ENCODE measurements at regions not wholly inside any gene's neighbourhood (a gene's known extent, or its start where the extent isn't known, plus 50 kb on each side); places are given as distances from the start of the nearest gene placed in this dataset.

DNA sequence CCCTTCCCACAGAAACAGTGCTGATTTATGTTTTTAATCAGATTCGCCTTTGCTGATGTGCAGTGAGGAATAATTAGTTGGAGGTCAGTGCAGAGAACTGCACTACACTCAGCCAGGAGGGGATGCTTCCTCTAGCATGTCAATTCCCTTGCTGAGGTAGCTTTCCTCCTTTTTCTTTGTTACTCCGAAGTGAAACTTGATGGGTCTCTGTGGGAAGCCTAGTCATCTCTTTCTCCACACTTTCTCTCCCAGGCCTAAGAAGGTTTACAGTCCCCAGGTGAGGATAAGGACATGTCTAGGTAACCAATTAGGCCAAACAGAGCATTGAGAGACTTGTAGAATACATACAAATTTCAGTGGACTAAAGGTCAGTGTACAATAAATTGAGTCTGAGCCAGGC, 461.8 kb downstream of the KIF4B start:
- H3K27ac ChIP-seq: no peak overlapping the region
- no peak for DNase-seq (ENCODE audit: low read depth, low spot score)

GRCh38 chr5:155480731-155481131, 467.2 kb downstream of the KIF4B start:
- no peak for DNase-seq (ENCODE audit: low read depth, low spot score)
- H3K27ac ChIP-seq: no peak overlapping the region

DNA sequence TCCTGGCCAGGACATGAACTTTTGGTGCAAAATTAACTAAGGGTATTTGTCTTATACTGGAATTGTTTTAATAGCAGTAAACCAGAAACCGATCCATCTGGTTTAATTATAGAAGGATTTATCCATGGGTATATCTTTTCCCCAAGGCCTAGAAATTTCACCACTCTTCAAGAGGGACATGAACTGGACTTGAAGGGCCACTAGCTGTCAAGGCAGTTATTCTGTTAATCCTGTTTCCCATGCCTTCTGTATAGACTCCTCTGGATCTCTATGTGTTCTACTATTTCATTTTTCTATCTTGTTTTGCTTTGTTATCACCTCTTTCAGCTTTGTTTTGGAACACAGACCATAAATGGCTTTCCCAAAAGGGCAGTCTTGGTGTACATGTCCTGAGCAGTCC, 467.6 kb downstream of the KIF4B start:
- no peak for DNase-seq (ENCODE audit: low read depth, low spot score)
- no peak overlapping the region for H3K27ac ChIP-seq

DNA sequence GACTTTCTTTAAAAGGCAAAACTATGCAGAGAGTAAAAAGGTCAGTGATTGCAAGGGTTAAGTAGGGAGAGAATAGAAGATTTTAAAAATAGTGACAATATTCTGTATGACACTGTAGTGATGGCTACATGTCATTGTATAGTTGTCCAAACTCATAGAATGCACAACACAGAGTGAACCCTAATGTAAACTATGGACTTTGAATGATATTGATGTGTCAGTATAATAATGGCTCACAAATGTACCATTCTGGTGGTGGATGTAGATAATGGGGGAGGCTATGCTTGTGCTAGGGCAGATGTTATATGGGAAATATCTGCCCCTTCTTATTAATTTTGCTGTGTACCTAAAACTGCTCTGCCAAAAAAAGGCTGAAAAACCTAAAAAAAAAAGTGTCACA, 468.9 kb downstream of the KIF4B start:
- DNase-seq (ENCODE audit: low read depth, low spot score): no peak

DNA sequence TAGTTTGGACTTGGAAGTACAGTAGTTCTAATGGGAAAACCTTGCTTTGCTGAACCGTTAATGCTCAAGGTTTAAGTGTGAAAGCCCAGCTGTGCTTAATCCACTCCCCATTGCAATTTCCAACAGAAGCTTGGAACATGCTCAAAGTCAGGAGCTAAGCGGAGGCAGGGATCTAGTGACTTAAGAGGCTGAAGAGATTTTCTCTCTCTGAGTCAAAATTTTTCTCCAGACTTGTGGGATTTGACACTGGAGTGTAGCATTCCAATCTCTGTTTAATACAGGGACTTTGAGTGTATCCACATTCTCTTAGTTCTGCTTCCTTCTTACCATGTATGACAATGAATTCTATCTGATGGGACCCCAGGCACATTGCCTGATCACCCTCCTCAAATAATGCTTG, 471.8 kb downstream of the KIF4B start:
- no peak overlapping the region for H3K27ac ChIP-seq
- no peak for DNase-seq (ENCODE audit: low read depth, low spot score)

More for the DNA sequence above, 468.9 kb downstream of the KIF4B start:
- H3K27ac ChIP-seq: no peak overlapping the region

GRCh38 chr5:155489949-155490348, 476.4 kb downstream of the KIF4B start:
- no peak for DNase-seq (ENCODE audit: low read depth, low spot score)

DNA sequence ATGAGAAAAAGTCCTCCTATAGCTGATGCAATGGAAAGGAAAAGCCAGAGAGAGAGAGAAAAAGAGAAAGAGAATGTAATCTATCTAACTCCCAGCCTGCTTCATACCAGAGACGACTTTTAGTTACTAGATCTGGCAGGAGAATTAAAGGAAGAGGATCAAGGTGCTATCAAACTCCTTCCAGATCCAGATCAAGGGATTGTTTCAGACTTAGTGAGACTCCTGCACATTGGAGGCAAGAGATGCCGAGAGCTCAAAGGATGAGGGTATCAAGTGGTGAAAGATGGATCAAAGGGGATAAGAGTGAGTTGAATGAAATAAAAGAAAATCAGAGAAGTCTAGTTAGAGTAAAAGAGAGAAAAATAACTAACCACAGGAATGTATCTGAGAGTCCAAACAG, 478.6 kb downstream of the KIF4B start:
- no peak for DNase-seq (ENCODE audit: low read depth, low spot score)

More at GRCh38 chr5:155489949-155490348, 476.4 kb downstream of the KIF4B start:
- H3K27ac ChIP-seq: no peak overlapping the region

DNA sequence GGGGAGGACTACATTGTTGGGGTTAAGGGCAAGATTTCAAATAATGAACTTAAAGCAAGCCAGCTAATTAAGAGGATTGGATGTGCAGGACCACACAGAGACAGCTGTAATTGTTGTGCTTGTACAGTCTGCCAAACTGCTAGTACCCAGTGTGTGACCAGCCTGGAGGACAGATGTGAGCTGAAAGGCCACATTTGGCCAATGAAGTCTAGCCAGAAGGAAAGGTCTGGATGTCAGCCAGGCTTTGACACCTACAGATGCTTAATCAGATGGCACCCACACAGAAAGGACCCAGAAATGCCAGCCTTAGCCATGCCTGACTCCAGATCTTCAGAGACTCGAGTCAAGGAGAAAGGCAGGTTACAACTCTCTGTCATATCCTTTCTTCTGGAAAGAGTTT, 491.1 kb downstream of the KIF4B start:
- no peak overlapping the region for H3K27ac ChIP-seq

More for the DNA sequence above, 478.6 kb downstream of the KIF4B start:
- no peak overlapping the region for H3K27ac ChIP-seq

DNA sequence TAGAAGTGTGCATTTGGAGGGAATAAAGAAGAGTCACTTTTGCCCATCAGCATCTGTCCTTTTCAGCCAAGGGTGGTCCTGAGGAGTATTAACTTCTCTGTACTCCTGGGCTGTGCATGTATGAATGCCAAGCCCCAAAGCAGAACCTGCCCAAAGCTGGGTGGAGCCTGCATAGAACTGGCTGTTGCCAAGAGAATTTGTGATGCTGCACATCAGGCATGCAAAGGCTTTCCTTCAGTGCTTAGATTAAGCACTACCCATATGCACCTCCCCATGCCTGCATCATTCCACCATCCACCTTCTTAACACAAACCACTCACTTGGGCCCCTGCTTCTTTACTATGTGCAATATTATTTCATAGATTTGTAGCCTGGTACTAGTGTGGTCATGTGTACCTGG, 493.8 kb downstream of the KIF4B start:
- DNase-seq (ENCODE audit: low read depth, low spot score): no peak
- no peak overlapping the region for H3K27ac ChIP-seq

More for the DNA sequence above, 491.1 kb downstream of the KIF4B start:
- DNase-seq (ENCODE audit: low read depth, low spot score): no peak

- no peak for DNase-seq (ENCODE audit: low read depth, low spot score)
- no peak overlapping the region for H3K27ac ChIP-seq
These were observed 495.1 kb downstream of the KIF4B start for GRCh38 chr5:155508673-155509072.

GRCh38 chr5:155512329-155512728, 498.8 kb downstream of the KIF4B start:
- no peak for DNase-seq (ENCODE audit: low read depth, low spot score)
- no peak overlapping the region for H3K27ac ChIP-seq

DNA sequence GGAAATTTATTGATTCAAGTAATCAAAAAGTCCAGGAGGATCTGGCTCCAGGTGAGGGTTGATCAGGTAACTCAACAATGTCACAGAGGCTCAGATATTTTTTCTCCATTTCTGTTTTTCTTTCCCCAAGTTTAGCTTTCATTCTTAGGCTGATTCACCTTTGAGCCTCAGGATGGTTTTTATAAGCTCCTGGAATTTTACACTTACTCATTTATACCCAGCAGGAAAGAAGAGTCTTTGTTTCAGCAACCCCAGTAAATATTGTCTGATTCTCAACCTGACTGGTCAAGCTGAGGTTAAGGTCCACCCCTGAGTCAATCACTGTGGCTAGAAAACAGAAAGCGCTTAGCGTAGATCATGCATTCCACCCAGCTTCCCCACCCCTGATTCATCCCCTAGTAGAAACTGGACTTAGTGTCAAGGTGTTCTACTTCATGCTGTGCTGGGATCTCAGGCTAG, 500.6 kb downstream of the KIF4B start:
- no peak overlapping the region for H3K27ac ChIP-seq
- no peak for DNase-seq (ENCODE audit: low read depth, low spot score)

DNA sequence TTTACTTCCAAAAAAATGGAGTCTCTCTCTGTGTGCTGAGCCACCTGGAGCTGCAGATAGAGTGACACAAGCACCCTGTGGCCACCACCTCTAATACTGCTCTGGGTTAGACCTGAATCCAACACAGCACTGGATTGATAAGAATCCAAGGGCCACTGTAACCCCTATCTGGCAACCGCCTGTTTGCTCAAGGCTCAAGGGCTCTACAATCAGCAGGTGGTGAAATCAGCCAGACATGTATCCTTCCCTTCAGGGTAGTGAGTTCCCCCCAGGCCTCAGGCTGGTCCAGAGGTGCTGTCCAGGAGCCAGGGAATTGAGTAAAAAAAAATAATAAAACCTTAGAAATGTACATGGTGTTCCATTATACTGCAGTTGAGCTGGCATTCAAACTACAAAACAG, 509.0 kb downstream of the KIF4B start:
- no peak overlapping the region for H3K27ac ChIP-seq
- no peak for DNase-seq (ENCODE audit: low read depth, low spot score)

DNA sequence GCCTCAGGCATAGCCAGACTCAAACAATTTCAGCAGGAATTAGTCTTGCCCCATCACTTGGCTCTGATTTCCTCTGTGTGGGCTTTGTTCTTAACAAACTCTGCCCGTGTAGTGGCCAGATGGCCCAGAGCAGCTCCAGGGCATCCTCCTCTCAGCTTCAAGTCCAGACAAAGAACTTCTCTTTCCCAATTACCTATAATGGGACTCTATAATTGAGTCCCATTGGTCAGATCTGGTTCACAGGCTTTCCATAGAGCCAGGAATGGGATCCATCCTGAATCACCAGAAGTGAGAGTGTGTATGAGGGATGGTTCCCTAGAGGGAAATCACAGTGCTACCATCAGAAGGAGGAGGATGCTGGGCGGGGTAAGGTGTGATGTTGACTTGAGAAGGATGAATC, 515.8 kb downstream of the KIF4B start:
- peak; percentile 78 for DNase-seq (ENCODE audit: low read depth, low spot score)
- H3K27ac ChIP-seq: peak overlapping the region; percentile 63

GRCh38 chr5:155530046-155530445, 516.5 kb downstream of the KIF4B start:
- H3K27ac ChIP-seq: peak overlapping the region; percentile 63
- peak; percentile 29 for DNase-seq (ENCODE audit: low read depth, low spot score)

DNA sequence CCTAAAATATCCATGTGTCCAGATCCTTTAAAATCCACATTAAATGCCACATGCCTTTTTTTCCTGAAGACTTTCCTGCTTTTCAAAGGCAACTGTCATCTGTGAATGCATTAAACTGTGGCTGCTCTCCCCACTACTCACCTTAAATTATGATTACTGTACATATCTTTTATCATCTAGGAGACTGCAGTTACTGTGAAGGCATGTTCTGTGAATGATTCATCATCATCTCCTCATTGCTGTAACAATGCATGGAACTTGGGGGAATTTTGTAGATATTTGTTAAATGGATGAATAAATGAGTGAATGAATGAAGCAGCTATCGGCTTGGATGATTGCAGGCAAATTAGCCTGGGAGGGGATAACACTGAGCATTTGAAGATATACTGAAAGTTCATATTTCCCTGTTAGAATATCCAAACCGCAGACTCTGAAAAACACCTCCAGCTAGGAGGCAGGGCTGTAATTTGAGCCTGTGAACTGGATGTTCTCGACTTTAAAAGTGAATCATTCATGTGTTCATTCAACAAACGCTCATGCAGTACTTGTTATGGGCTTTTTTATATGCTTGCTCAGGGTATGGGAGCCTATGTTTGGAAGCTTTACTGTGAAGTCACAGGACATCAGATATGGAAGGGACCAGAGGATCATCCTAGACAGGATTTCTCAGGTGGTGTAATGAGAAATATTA, 519.2 kb downstream of the KIF4B start:
- peak; percentile 53 for DNase-seq (ENCODE audit: low read depth, low spot score)
- H3K27ac ChIP-seq: peak overlapping the region; percentile 73

DNA sequence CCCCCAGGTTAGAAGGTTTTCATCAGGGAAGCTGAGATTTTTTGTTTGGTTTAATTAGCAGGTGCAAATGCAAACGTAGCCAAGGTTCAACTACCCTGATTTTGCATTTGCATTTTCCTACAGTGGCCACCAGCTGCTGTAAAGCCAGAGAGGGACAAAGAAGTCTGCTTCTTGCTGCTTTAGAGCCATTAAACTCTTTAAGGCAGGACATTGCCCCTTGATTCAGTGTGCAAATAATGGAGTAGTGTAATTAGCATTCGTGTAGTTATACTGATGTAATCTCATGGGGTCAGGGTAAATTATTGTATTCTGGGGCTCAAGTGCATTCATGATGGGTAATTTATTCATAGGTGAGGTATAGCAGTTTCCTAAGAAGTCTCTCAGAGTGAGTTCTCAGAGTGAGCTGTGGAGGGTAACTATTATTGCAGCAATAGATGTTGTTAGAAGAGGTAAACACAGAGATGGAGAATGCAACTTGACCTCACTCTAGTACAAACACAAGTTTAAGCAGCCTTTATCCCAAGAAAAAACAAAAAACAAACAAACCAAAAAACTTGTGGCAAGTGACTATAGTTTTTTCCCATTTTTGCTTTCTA, 526.5 kb downstream of the KIF4B start:
- no peak overlapping the region for H3K27ac ChIP-seq
- no peak for DNase-seq (ENCODE audit: low read depth, low spot score)

DNA sequence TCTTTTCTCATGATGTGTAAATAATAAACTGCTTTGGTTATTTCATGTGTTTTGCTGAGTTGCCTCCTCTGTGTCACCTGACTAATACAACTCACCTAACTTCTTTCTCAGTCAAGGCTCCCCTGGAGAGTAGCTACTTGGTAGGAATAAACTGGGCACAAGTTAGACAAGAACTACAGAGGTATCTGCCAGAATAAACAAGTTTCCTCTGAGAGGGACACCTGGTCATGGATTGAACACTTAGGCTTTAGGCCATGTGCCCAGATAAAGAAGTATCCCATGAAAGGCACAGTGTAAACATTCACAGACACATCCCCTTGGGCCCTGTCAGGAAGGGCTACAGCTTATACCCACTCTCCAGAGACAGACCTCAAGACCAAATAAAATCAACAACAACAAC, 532.5 kb downstream of the KIF4B start:
- no peak for DNase-seq (ENCODE audit: low read depth, low spot score)
- no peak overlapping the region for H3K27ac ChIP-seq

DNA sequence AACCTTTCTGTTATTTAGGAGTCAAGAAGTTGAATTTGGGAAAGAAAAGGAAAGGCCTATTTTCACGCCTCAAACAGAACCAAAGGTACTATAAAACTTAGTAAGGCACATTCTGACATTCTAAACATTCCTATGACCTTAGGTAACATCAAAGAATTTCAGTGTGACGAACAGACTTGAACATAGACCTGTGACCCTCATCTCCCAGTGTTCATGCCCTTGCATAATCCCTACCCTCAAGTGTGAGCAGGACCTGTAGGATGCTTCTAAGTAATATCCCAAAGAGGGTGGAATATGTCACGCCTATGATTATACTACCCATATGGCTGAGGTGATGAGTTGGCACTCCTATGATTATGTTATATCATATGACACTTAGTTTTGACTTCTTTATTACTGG, 540.9 kb downstream of the KIF4B start:
- no peak for DNase-seq (ENCODE audit: low read depth, low spot score)
- no peak overlapping the region for H3K27ac ChIP-seq

DNA sequence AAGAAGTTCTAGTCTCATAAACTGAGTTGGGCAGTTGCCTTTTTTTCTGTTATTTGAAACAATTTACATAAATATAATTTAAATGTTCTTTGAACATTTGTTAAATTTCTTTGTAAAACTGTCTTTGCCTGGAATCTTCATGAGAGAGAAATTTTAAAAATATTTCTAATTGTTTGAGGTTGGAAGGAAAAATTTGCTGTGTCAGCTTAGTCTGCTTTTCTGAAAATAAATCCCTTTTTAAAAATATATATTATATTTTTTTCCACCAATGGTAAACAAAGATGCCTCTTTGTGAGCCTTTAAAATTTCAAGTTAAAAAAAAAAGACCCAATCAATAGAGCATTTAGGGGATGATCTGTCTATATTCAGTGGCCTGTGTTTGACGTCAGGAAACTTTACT, 542.7 kb downstream of the KIF4B start:
- no peak for DNase-seq (ENCODE audit: low read depth, low spot score)
- no peak overlapping the region for H3K27ac ChIP-seq

DNA sequence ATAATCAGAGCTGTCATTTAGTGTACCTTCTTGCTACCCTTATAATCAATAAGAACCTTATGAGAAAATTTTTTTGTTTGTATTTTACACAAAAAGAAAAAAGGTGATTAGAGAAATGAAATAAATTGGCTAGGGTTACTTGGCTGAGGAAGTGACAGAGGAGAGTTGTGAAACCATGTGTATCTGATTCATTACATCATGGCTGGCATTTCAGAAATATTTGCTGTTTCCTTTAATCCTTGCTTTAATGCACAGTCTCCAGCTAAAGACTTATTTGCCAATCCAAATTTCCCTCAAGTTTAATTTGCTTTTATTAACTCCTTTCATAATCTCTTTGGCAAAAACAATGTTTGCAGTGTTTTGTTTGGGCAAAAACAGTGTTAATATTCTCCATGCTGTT, 543.1 kb downstream of the KIF4B start:
- H3K27ac ChIP-seq: no peak overlapping the region
- no peak for DNase-seq (ENCODE audit: low read depth, low spot score)

GRCh38 chr5:155562158-155562557, 548.6 kb downstream of the KIF4B start:
- DNase-seq (ENCODE audit: low read depth, low spot score): no peak
- no peak overlapping the region for H3K27ac ChIP-seq
